ENCODE measurements at regions not wholly inside any gene's neighbourhood (a gene's known extent, or its start where the extent isn't known, plus 50 kb on each side); places are given as distances from the start of the nearest gene placed in this dataset.
"Not testable (repeated sequence)": the region's sequence is repeated elsewhere in the genome, so short reads cannot be mapped to it uniquely, and the experiment has no call there.

DNA sequence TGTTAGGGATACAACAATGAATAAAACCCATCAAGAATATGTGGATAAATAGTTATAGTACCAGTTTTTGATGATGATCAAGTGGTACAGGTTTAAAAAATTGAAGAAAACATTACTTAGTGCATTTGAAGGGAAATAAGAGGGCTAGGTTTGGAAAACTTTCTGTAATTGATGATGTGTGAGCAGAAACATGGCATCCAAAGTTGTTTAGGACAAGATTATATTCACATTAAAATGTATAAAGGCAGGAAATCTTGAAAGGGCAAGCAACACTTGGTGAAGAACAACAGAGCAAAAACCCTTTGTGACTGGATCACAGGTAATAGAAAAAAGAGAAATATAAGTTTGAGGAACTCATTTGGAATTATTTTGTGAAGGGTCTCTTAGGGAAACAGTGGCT is 572.3 kb upstream of the RAG2 start:
- BruUV-seq (replicated peaks), result no TSS peak
- Histone ChIP-seq H3K27me3 (replicated peaks in 1 of 2; ENCODE audit: control insufficient read depth in 2 of 2, insufficient read depth in 2 of 2, low read length in 1 of 2) (no peaks in the 10 kb centered on the region), H3K79me2 (ENCODE audit: control insufficient read depth, insufficient read depth, low read length) (no peaks in the 10 kb centered on the region), H4K20me1 (ENCODE audit: control insufficient read depth, insufficient read depth) (no peaks in the 10 kb centered on the region), H2AFZ (ENCODE audit: control insufficient read depth, low read depth, low read length) (no peak overlapping the region), H3K4me3 (no peak overlapping the region), H3K36me3 (ENCODE audit: control insufficient read depth in 2 of 2, insufficient read depth in 2 of 2, low read length in 1 of 2) (no peaks in the 10 kb centered on the region), H3K27ac (ENCODE audit: control insufficient read depth, insufficient read depth) (no peak overlapping the region), H3K9ac (ENCODE audit: control insufficient read depth, insufficient read depth, low read length) (no peak overlapping the region), H3K4me2 (ENCODE audit: control insufficient read depth, insufficient read depth) (no peak overlapping the region), H3K9me3 (replicated peaks; ENCODE audit: control insufficient read depth, insufficient read depth, low read length) (no peaks in the 10 kb centered on the region), H3K4me1 (ENCODE audit: control insufficient read depth, insufficient read depth, low read length) (no peaks in the 10 kb centered on the region)
- RAD21 ChIA-PET (ENCODE audit: unreplicated experiment), result no interaction called here
- no peak for TF ChIP-seq PML (IDR thresholded peaks at IDR 0.05; ENCODE audit: low read length)
- TF ChIP-seq CBX5 (IDR thresholded peaks at IDR 0.05; ENCODE audit: low read depth), result no peak
- no peak for TF ChIP-seq POU2F2 (IDR thresholded peaks at IDR 0.05; ENCODE audit: borderline replicate concordance, low read depth, low read length)
- no peak for TF ChIP-seq ATF7 (IDR thresholded peaks at IDR 0.05; ENCODE audit: low read depth)
- no peak for TF ChIP-seq CREM (IDR thresholded peaks at IDR 0.05; ENCODE audit: low read depth)
- TF ChIP-seq, protein P1, sequence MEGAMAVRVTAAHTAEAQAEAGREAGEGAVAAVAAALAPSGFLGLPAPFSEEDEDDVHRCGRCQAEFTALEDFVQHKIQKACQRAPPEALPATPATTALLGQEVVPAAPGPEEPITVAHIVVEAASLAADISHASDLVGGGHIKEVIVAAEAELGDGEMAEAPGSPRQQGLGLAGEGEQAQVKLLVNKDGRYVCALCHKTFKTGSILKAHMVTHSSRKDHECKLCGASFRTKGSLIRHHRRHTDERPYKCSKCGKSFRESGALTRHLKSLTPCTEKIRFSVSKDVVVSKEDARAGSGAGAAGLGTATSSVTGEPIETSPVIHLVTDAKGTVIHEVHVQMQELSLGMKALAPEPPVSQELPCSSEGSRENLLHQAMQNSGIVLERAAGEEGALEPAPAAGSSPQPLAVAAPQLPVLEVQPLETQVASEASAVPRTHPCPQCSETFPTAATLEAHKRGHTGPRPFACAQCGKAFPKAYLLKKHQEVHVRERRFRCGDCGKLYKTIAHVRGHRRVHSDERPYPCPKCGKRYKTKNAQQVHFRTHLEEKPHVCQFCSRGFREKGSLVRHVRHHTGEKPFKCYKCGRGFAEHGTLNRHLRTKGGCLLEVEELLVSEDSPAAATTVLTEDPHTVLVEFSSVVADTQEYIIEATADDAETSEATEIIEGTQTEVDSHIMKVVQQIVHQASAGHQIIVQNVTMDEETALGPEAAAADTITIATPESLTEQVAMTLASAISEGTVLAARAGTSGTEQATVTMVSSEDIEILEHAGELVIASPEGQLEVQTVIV (IDR thresholded peaks at IDR 0.05; ENCODE audit: borderline replicate concordance, partially characterized antibody), result no peak
- TF ChIP-seq TCF3 (IDR thresholded peaks at IDR 0.05; ENCODE audit: borderline replicate concordance, insufficient read depth, low read depth, low read length), result no peak
- TF ChIP-seq MYC (IDR thresholded peaks at IDR 0.05; ENCODE audit: insufficient read depth, insufficient read length, insufficient replicate concordance, low read length, severe bottlenecking), result no peak
- TF ChIP-seq, protein P2, sequence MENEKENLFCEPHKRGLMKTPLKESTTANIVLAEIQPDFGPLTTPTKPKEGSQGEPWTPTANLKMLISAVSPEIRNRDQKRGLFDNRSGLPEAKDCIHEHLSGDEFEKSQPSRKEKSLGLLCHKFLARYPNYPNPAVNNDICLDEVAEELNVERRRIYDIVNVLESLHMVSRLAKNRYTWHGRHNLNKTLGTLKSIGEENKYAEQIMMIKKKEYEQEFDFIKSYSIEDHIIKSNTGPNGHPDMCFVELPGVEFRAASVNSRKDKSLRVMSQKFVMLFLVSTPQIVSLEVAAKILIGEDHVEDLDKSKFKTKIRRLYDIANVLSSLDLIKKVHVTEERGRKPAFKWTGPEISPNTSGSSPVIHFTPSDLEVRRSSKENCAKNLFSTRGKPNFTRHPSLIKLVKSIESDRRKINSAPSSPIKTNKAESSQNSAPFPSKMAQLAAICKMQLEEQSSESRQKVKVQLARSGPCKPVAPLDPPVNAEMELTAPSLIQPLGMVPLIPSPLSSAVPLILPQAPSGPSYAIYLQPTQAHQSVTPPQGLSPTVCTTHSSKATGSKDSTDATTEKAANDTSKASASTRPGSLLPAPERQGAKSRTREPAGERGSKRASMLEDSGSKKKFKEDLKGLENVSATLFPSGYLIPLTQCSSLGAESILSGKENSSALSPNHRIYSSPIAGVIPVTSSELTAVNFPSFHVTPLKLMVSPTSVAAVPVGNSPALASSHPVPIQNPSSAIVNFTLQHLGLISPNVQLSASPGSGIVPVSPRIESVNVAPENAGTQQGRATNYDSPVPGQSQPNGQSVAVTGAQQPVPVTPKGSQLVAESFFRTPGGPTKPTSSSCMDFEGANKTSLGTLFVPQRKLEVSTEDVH (IDR thresholded peaks at IDR 0.05; ENCODE audit: low read depth, partially characterized antibody), result no peak
- no peak for TF ChIP-seq ZNF622 (IDR thresholded peaks at IDR 0.05)
- TF ChIP-seq RB1 (IDR thresholded peaks at IDR 0.05; ENCODE audit: borderline replicate concordance), result no peak
- TF ChIP-seq RCOR1 (conservative IDR thresholded peaks at IDR 0.05; ENCODE audit: low read depth, low read length), result no peak
- TF ChIP-seq NFIC (IDR thresholded peaks at IDR 0.05; ENCODE audit: low read depth, low read length), result no peak
- no peak for FAIRE-seq
- POLR2A ChIA-PET, result no interaction called here
- SMC1A ChIA-PET (ENCODE audit: uncharacterized antibody, unreplicated experiment), result no interaction called here
- no peak for ATAC-seq
- intact Hi-C loops (cut with micrococcal nuclease; ENCODE audit: unreplicated experiment), result no loop called here
- DNase-seq (ENCODE audit: low read depth, low spot score), result no peak
- in situ Hi-C loops (cut with MboI), result no loop called here
- CTCF ChIA-PET, result no interaction called here

DNA sequence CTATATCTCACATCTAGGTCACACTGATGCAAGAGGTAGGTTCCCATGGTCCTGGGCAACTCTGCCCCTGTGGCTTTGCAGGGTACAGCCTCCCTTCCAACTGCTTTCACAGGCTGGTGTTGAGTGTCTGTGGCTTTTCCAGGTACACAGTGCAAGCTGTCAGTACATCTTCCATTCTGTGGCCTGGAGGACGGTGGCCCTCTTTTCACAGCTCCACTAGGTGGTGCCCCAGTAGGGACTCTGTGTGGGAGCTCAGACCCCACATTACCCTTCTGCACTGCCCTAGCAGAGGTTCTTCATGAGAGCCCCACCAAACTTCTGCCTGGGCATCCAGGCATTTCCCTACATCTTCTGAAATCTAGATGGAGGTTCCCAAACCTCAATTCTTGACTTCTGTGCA is 547.4 kb upstream of the RAG2 start:
- in situ Hi-C loops (cut with MboI); H3K4me1 ChIP-seq (ENCODE audit: control insufficient read depth, insufficient read depth, low read length); CTCF ChIA-PET; ATAC-seq; H3K9me3 ChIP-seq (replicated peaks; ENCODE audit: control insufficient read depth, insufficient read depth, low read length); POLR2A ChIA-PET; H3K79me2 ChIP-seq (ENCODE audit: control insufficient read depth, insufficient read depth, low read length); RAD21 ChIA-PET (ENCODE audit: unreplicated experiment); DNase-seq (ENCODE audit: low read depth, low spot score); H3K27ac ChIP-seq (ENCODE audit: control insufficient read depth, insufficient read depth); SMC1A ChIA-PET (ENCODE audit: uncharacterized antibody, unreplicated experiment); H3K36me3 ChIP-seq (ENCODE audit: control insufficient read depth in 2 of 2, insufficient read depth in 2 of 2, low read length in 1 of 2); intact Hi-C loops (cut with micrococcal nuclease; ENCODE audit: unreplicated experiment); H2AFZ ChIP-seq (ENCODE audit: control insufficient read depth, low read depth, low read length); H4K20me1 ChIP-seq (ENCODE audit: control insufficient read depth, insufficient read depth); H3K4me3 ChIP-seq; BruUV-seq (replicated peaks); H3K4me2 ChIP-seq (ENCODE audit: control insufficient read depth, insufficient read depth); H3K9ac ChIP-seq (ENCODE audit: control insufficient read depth, insufficient read depth, low read length); H3K27me3 ChIP-seq (replicated peaks in 1 of 2; ENCODE audit: control insufficient read depth in 2 of 2, insufficient read depth in 2 of 2, low read length in 1 of 2); FAIRE-seq: not testable (repeated sequence)
- 0% methylated on average over 1 of the region's 1 CpG for WGBS (ENCODE audit: insufficient coverage, insufficient replicate concordance, low lambda C conversion rate, missing lambda C conversion rate)

Data from GM12878 (cell line).